Liver (tissue), 8 donors: ENCODE measurements at regions not wholly inside any gene's neighbourhood (a gene's known extent, or its start where the extent isn't known, plus 50 kb on each side); places are given as distances from the start of the nearest gene placed in this dataset.

Experiments used
- DNase-seq: peaks from one replicate; pipeline ENCODE4 v3.0.0-alpha.2; 2017; ENCODE audit warnings: low spot score
- H3K27ac ChIP-seq, 2 donors: one replicate each; pipeline ENCODE4 v1.7.0; 2013; ENCODE audit warnings: inconsistent platforms in 2 of 2, low read length in 2 of 2, control low read depth in 1 of 2, low read depth in 1 of 2, mild to moderate bottlenecking in 1 of 2
- H3K27me3 ChIP-seq, 4 donors: one replicate each; pipeline versions ENCODE4 v1.6.1 to v1.7.0; 2013; ENCODE audit warnings: low read length in 3 of 4, inconsistent platforms in 1 of 4, mild to moderate bottlenecking in 1 of 4, moderate library complexity in 1 of 4; ENCODE audit not compliant: control insufficient read depth in 4 of 4, insufficient read depth in 4 of 4
- H3K36me3 ChIP-seq, 4 donors: one replicate each; pipeline versions ENCODE4 v1.6.1 to v1.7.0; 2013; ENCODE audit warnings: low read length in 3 of 4, mild to moderate bottlenecking in 3 of 4, low read depth in 1 of 4, moderate library complexity in 1 of 4; ENCODE audit not compliant: control insufficient read depth in 4 of 4, insufficient read depth in 3 of 4
- H3K4me1 ChIP-seq, 4 donors: one replicate each; pipeline versions ENCODE4 v1.6.1 to v1.7.0; 2013; ENCODE audit warnings: low read length in 3 of 4, mild to moderate bottlenecking in 3 of 4, moderate library complexity in 1 of 4; ENCODE audit not compliant: control insufficient read depth in 4 of 4, insufficient read depth in 4 of 4
- H3K4me3 ChIP-seq, 3 donors: one replicate each; pipeline versions ENCODE4 v1.6.1 to v1.7.0; 2013; ENCODE audit warnings: low read length in 3 of 3, control low read depth in 1 of 3, low read depth in 1 of 3, mild to moderate bottlenecking in 1 of 3
- H3K9ac ChIP-seq, 2 donors: one replicate each; pipeline ENCODE4 v1.7.0; 2013; ENCODE audit warnings: low read length in 2 of 2, mild to moderate bottlenecking in 2 of 2, moderate library complexity in 2 of 2, control low read depth in 1 of 2, low read depth in 1 of 2
- H3K9me3 ChIP-seq, 4 donors: one replicate each; pipeline versions ENCODE4 v1.6.1 to v1.7.0; 2013; ENCODE audit warnings: low read length in 3 of 4; ENCODE audit not compliant: control insufficient read depth in 4 of 4
- ATF3 ChIP-seq: IDR thresholded peaks from 2 replicates; pipeline ENCODE4 v1.6.1; 2016; ENCODE audit warnings: antibody characterized with exemption
- CTCF ChIP-seq: fragments of 150-350 bp; IDR thresholded peaks from 2 replicates; pipeline ENCODE4 v1.5.1; 2017; ENCODE audit warnings: improper control_type of control experiment, low read depth, low read length; ENCODE audit not compliant: missing input control
- EGR1 ChIP-seq, 2 donors: IDR thresholded peaks; 2 replicates each; pipeline ENCODE4 v1.6.1; 2016 to 2018; ENCODE audit warnings: antibody characterized with exemption in 2 of 2, low read depth in 2 of 2
- FOXA1 ChIP-seq: IDR thresholded peaks from 2 replicates; pipeline ENCODE4 v1.6.1; 2016; ENCODE audit warnings: antibody characterized with exemption
- FOXA2 ChIP-seq: IDR thresholded peaks from 2 replicates; pipeline ENCODE4 v1.6.1; 2016; ENCODE audit warnings: antibody characterized with exemption
- GABPA ChIP-seq, 2 donors: IDR thresholded peaks in 1 of 2; conservative IDR thresholded peaks in 1 of 2; 2 replicates each; pipeline ENCODE4 v1.6.1; 2016; ENCODE audit warnings: antibody characterized with exemption in 2 of 2, mild to moderate bottlenecking in 1 of 2, moderate library complexity in 1 of 2
- JUND ChIP-seq, 2 donors: IDR thresholded peaks; 2 replicates each; pipeline ENCODE4 v1.6.1; 2016; ENCODE audit warnings: antibody characterized with exemption in 2 of 2
- MAX ChIP-seq: IDR thresholded peaks from 2 replicates; pipeline ENCODE4 v1.6.1; 2016; ENCODE audit warnings: antibody characterized with exemption
- NR2F2 ChIP-seq: IDR thresholded peaks from 2 replicates; pipeline ENCODE4 v1.6.1; 2016; ENCODE audit warnings: antibody characterized with exemption
- RAD21 ChIP-seq, 2 donors: IDR thresholded peaks; 2 replicates each; pipeline ENCODE4 v1.6.1; 2016; ENCODE audit warnings: antibody characterized with exemption in 2 of 2, mild to moderate bottlenecking in 2 of 2
- REST ChIP-seq: IDR thresholded peaks from 2 replicates; pipeline ENCODE4 v1.6.1; 2016; ENCODE audit warnings: antibody characterized with exemption, mild to moderate bottlenecking
- RXRA ChIP-seq, 2 donors: IDR thresholded peaks; 2 replicates each; pipeline ENCODE4 v1.6.1; 2017 to 2018; ENCODE audit warnings: antibody characterized with exemption in 2 of 2, mild to moderate bottlenecking in 1 of 2
- SP1 ChIP-seq: IDR thresholded peaks from 2 replicates; pipeline ENCODE4 v1.6.1; 2018; ENCODE audit warnings: antibody characterized with exemption, mild to moderate bottlenecking
- TAF1 ChIP-seq: conservative IDR thresholded peaks from 2 replicates; pipeline ENCODE4 v1.6.1; 2016; ENCODE audit warnings: antibody characterized with exemption, mild to moderate bottlenecking
- YY1 ChIP-seq: IDR thresholded peaks from 2 replicates; pipeline ENCODE4 v1.6.1; 2016; ENCODE audit warnings: antibody characterized with exemption, mild to moderate bottlenecking
- ZBTB33 ChIP-seq: IDR thresholded peaks from 2 replicates; pipeline ENCODE4 v1.6.1; 2016; ENCODE audit warnings: antibody characterized with exemption
- WGBS: extraction: QIAGEN DNeasy Blood & Tissue Kit; methylation state at CpG from one replicate; pipeline ENCODE4 v1.1.7; 2013; 5-methylcytosine and 5-hydroxymethylcytosine counted together
- donor health status: healthy.
- donor health status: healthy.
- donor health status: healthy.
- donor health status: healthy.
- donor health status: healthy.

- no peaks in the 10 kb centered on the region for H3K36me3 ChIP-seq
- no peak overlapping the region for H3K27ac ChIP-seq
- H3K27me3 ChIP-seq, result peaks cover 0 to 4% (median 0%) of the 10 kb centered on the region in 4 donors
- H3K9me3 ChIP-seq, result no peaks in the 10 kb centered on the region
- H3K9ac ChIP-seq, result no peak overlapping the region
- H3K4me1 ChIP-seq, result no peaks in the 10 kb centered on the region
- DNase-seq, result no peak
- H3K4me3 ChIP-seq, result no peak overlapping the region
- TF ChIP-seq CTCF, result no peak
- no peak for TF ChIP-seq NR2F2
- TF ChIP-seq RAD21 (IDR thresholded peaks at IDR 0.05), result no peak
- TF ChIP-seq SP1, result no peak
- TF ChIP-seq YY1, result no peak
- TF ChIP-seq FOXA2, result no peak
- WGBS, result 89% methylated on average over 11 of the region's 11 CpGs
Observed at GRCh38 chr15:98445315-98445714, 203.0 kb upstream of the IGF1R start.

- no peaks in the 10 kb centered on the region for H3K9me3 ChIP-seq
- H3K4me1 ChIP-seq, result no peaks in the 10 kb centered on the region
- H3K4me3 ChIP-seq, result no peak overlapping the region
- TF ChIP-seq JUND (IDR thresholded peaks at IDR 0.05) (no peak), SP1 (no peak), GABPA (IDR thresholded peaks at IDR 0.05 in 1 of 2, conservative IDR thresholded peaks at IDR 0.05 in 1 of 2) (no peak), FOXA1 (no peak), TAF1 (no peak), EGR1 (IDR thresholded peaks at IDR 0.05; ENCODE audit: low read depth in 2 of 2) (no peak), MAX (no peak), ZBTB33 (no peak), REST (no peak), RXRA (IDR thresholded peaks at IDR 0.05) (no peak), RAD21 (IDR thresholded peaks at IDR 0.05) (no peak), ATF3 (no peak)
- H3K36me3 ChIP-seq, result no peaks in the 10 kb centered on the region
- H3K9ac ChIP-seq, result no peak overlapping the region
- no peak for DNase-seq
- peaks cover 0 to 2% (median 0%) of the 10 kb centered on the region in 4 donors for H3K27me3 ChIP-seq
- H3K27ac ChIP-seq, result no peak overlapping the region
- 84% methylated on average over 8 of the region's 8 CpGs for WGBS
Observed at GRCh38 chr15:98446083-98446482, 202.3 kb upstream of the IGF1R start.
